NOMO-1 (cell line): ENCODE measurements at regions not wholly inside any gene's neighbourhood (a gene's known extent, or its start where the extent isn't known, plus 50 kb on each side); places are given as distances from the start of the nearest gene placed in this dataset.
"Not testable (repeated sequence)": the region's sequence is repeated elsewhere in the genome, so short reads cannot be mapped to it uniquely, and the experiment has no call there.

Experiments used
- DNase-seq, 2 experiments: peaks; one replicate each; lab custom pipeline; 2025; ENCODE audit not compliant: unreplicated experiment in 2 of 2; lab: John Stamatoyannopoulos, UW

- DNase-seq: no peak
Measured at GRCh38 chr5:3489239-3489843, 106.3 kb upstream of the IRX1 start.

GRCh38 chr5:3484836-3485235 lies 110.8 kb upstream of the IRX1 start:
- no peak for DNase-seq

GRCh38 chr5:3481175-3481574 lies 114.5 kb upstream of the IRX1 start:
- no peak for DNase-seq

GRCh38 chr5:3475674-3476073 lies 120.0 kb upstream of the IRX1 start:
- no peak for DNase-seq

DNA sequence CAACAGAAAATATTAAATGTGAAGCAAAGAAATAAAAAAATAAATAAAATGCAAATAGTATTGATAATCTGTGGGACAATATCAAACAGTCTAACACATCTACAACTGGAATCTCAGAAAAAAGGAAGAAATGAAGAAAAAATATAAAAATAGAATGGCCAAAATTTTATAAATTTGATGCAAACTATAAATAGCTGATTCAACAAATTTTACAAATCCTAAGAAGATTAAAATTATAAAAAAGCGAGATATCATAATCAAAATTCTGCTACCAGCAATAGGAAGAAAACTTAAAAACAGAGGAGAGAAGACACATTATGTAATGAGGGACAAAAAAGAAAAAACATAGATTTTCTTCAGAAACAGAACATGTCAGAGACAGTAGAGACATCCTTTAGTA lies 129.2 kb upstream of the IRX1 start:
- no peak for DNase-seq

GRCh38 chr5:3460416-3460815 lies 135.2 kb upstream of the IRX1 start:
- no peak for DNase-seq

DNA sequence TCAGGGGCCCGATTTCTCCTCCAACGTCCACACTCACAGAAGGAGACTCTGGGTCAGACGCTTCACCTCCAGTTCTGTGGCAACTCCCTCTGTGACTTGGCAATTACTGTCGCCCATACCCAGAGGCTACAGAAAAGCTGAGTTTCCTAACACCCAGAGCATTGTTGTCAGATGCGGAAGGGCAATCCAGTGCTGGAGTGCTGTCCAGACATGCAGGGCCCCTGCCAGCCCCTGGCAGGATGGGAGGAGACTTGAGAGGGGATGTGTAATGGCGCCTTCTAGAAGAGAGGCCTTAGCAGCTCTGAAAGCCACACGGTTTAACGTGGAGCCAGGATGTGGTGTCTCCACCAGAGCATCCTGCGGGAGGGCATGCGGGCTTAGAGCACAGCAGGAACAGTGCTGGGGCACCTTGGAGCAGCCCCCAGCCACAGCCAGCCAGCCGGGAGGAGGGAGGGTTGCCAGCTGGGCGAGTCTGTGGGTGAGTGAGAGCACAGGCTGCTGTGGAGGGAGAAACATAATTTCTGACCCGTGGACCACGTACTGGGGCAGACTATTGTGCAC lies 139.4 kb upstream of the IRX1 start:
- DNase-seq: no peak

DNA sequence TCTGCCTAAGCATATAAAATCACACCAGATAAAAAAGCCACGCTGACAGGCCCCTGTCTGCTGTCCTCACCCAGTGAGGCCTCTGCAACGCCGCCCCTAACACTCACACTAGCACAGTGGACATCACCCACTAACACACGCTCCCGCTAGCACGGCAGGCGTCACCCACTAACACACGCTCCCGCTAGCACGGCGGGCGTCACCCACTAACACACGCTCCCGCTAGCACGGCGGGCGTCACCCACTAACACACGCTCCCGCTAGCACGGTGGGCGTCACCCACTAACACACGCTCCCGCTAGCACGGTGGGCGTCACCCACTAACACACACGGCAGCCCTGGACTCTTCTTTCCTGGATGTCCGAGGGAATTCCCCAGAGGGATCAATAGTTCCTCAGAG lies 141.6 kb upstream of the IRX1 start:
- not testable (repeated sequence) for DNase-seq

GRCh38 chr5:3452622-3453021 lies 143.0 kb upstream of the IRX1 start:
- DNase-seq: no peak

GRCh38 chr5:3451961-3452360 lies 143.7 kb upstream of the IRX1 start:
- no peak for DNase-seq

DNA sequence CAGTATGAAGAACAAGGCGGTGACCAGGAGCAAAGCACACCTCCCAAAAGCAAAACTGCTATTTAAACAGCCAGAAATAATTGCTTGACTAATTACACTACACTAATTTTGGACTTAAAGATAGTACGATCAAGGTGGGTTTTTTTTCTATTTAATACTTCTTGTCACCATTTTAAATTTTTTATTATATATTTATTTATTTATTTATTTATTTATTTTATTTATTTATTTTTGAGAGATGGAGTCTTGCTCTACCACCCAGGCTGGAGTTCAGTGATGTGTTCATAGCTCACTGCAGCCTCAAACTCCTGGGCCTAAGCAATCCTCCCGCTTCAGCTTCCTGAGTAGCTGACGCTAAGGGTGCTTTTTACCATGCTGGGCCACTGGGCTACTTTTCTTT lies 146.2 kb upstream of the IRX1 start:
- no peak for DNase-seq

DNA sequence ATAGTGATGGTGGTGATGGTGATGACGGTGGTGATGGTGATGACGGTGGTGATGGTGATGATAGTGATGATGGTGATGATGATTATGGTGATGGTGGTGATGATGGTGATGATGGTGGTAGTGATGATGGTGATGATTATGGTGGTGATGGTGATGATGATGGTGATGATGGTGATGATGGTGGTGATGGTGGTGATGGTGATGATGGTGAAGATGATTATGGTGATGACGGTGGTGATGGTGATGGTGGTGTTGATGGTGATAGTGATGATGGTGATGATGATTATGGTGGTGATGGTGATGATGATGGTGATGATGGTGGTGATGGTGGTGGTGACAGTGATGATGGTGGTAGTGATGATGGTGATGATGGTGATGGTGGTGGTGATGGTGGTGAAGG lies 149.2 kb upstream of the IRX1 start:
- no peak for DNase-seq

DNA sequence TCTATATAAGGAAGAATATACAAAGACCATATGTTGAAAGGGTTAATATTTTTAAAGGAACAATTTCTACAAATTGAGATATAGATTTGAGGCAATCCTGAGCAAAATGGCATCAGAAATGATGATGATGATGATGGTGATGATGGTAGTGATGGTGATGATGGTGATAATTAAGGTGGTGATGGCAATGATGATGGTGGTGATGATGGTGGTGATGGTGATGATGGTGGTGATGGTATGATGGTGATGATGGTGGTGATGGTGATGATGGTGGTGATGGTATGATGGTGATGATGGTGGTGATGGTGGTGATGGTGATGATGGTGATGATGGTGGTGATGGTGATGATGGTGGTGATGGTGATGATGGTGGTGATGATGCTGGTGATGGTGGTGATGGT lies 150.1 kb upstream of the IRX1 start:
- not testable (repeated sequence) for DNase-seq

DNA sequence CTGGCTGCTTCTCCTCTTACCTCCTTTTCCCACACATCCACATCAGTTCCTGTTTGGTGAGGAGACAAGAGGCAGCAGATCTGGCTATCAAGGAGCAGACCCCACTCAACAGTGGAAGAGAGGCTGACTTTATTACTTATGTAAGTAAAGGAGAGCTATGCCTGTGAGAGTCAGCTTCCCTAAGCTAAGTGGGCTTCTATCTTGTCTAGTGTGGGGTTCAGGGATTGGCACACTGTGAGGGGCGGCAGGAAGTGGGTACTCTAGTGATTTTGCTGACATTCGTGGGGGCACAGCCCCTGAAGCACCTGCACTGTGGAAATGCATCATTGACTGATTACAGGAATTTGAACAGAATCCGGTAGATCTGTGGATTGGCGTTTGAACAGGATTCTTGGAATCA lies 163.5 kb upstream of the IRX1 start:
- DNase-seq: no peak

DNA sequence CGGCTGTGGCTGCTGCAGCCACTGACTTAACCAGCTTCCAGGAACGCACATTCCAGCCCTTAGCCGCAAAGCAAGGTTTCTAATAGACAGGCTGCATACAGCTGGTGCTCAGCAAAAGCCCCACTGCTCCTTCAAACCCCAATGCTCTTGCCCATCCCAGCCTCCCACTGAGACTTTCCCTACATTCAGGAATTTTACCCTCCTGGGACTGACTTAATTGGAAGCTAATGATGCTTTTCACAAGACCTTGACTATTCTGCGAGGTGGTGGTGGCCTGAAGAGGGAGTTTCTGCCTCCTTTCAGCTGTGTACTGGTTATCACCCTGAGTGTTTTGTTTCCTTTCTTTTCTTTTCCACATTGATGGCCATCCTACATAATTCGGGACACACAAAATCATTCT lies 164.9 kb upstream of the IRX1 start:
- DNase-seq: no peak

- no peak for DNase-seq
Measured at GRCh38 chr5:3429962-3430361, 165.7 kb upstream of the IRX1 start.

GRCh38 chr5:3428334-3428733 lies 167.3 kb upstream of the IRX1 start:
- no peak for DNase-seq

- no peak for DNase-seq
Measured at GRCh38 chr5:3424946-3425345, 170.7 kb upstream of the IRX1 start.

GRCh38 chr5:3417376-3417943 lies 178.2 kb upstream of the IRX1 start:
- DNase-seq: no peak

GRCh38 chr5:3414371-3414770 lies 181.3 kb upstream of the IRX1 start:
- DNase-seq: no peak

DNA sequence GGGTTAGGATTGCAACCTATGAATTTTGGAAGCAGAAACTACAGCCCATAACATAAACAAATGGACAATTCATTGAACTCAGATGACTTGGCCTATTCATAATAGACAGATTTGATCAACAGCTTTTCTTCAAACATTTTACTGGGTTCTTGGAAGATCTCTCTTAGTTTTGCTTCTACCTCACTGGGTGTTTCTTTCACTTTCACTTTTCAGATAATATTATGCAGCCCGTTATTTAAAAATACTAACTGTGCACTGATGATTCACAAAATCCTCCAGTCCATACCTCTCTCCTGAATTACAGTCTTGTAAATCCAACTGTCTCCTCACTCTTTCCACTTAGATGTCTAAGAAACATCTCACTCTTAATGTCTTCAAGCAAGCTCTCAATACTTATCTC lies 183.5 kb upstream of the IRX1 start:
- DNase-seq: no peak

DNA sequence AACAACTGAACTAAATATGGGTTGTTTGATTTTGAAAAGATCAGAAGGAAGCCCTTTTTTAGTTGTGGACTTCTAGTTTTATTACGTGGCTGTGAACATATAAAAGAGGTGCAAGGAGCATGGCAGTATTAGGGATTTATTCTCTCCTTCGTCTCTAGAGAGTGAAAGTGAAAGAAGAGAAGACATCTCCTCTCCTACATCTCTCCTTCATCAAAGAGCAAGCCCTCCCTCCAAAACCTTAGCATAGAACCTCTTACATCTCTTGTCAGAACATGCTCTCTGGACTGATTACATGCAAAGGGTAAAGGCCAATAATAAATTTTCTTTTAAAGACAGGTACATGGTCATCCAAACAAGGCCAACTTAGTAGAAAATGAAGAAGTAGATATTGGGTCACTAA lies 184.3 kb upstream of the IRX1 start:
- DNase-seq: no peak

GRCh38 chr5:3401635-3402034 lies 194.0 kb upstream of the IRX1 start:
- no peak for DNase-seq
